Spleen (tissue), 7 donors: ENCODE measurements at regions not wholly inside any gene's neighbourhood (a gene's known extent, or its start where the extent isn't known, plus 50 kb on each side); places are given as distances from the start of the nearest gene placed in this dataset.

Experiments
- CTCF ChIP-seq, 11 experiments: fragments of 200-600 bp in 7 of 11; fragments of 450-650 bp in 4 of 11; sonication (generic) in 4 of 11; IDR thresholded peaks in 8 of 11; conservative IDR thresholded peaks in 3 of 11; 1 replicate in 7 of 11; 2 replicates in 4 of 11; pipeline versions ENCODE4 v1.4.0 to v1.8.0; 2016 to 2021; ENCODE audit warnings: antibody characterized with exemption in 11 of 11, inconsistent platforms in 4 of 11, mild to moderate bottlenecking in 1 of 11
- POLR2AphosphoS5 ChIP-seq, 3 donors: sonication (generic); formaldehyde crosslinking; IDR thresholded peaks; one replicate each; pipeline ENCODE4 v1.5.1; 2017; ENCODE audit warnings: antibody characterized with exemption in 3 of 3
- donor health status: DM: no; HTN: no; CAD: no; lungs with moderate emphysema.
- donor health status: DM: no; HTN: no; CAD: no.
- donor health status: DM: no; HTN: no; CAD: no.

DNA sequence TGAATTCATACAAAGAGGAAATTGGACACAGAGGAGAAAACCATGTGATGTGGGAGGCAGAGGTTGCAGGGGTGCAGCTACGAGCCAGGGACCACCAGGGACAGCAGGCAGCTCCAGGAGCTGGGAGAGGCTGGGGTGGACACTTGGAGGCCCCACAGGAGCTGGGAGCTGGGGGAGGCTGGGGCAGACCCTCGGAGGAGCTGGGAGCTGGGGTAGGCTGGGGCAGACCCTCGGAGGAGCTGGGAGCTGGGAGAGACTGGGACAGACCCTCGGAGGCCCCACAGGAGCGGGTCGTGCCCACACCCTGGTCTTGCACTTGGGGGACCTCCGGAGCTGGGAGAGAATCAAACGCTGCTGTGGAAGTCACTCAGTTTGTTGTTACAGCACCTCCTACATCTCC lies 141.7 kb downstream of the SOX1 start:
- TF ChIP-seq CTCF (IDR thresholded peaks at IDR 0.05 in 8 of 11, conservative IDR thresholded peaks at IDR 0.05 in 3 of 11) = no peak
- no peak for TF ChIP-seq POLR2AphosphoS5 (IDR thresholded peaks at IDR 0.05)
